DND-41 (cell line): ENCODE measurements at regions not wholly inside any gene's neighbourhood (a gene's known extent, or its start where the extent isn't known, plus 50 kb on each side); places are given as distances from the start of the nearest gene placed in this dataset.

Source experiments
- CTCF ChIP-seq: IDR thresholded peaks from 2 replicates; pipeline ENCODE4 v1.5.1; 2012; ENCODE audit warnings: borderline replicate concordance, low read length, moderate library complexity, mild to moderate bottlenecking; ENCODE audit not compliant: poor library complexity, severe bottlenecking; ENCODE audit errors: extremely low read depth
- EZH2 ChIP-seq: IDR thresholded peaks from 3 replicates; pipeline ENCODE4 v1.6.1; 2012; ENCODE audit warnings: borderline replicate concordance, low read depth, mild to moderate bottlenecking, moderate library complexity, low read length, inconsistent platforms; ENCODE audit not compliant: severe bottlenecking

- TF ChIP-seq CTCF, result no peak
- TF ChIP-seq EZH2, result no peak
Observed at GRCh38 chr12:107435072-107435471, 250.5 kb upstream of the PWP1 start.
